Stimulated activated CD4-positive, alpha-beta T cell treated with anti-CD3 and anti-CD28 coated beads, Interleukin-15, amount 100 ng/mL, for 1 hour (primary cell): ENCODE measurements at regions not wholly inside any gene's neighbourhood (a gene's known extent, or its start where the extent isn't known, plus 50 kb on each side); places are given as distances from the start of the nearest gene placed in this dataset.

ENCODE experiments used
- DNase-seq, 2 donors: peaks; one replicate each; pipeline ENCODE4 v3.0.0-alpha.2; 2020; ENCODE audit warnings: low read depth in 1 of 2, low spot score in 1 of 2

- no peak for DNase-seq
Observed at GRCh38 chr3:24595796-24596195, 101.1 kb upstream of the THRB start.

- no peak for DNase-seq
Observed at GRCh38 chr3:24596626-24597025, 102.0 kb upstream of the THRB start.

- DNase-seq, result no peak
Observed at GRCh38 chr3:24598695-24599470, 104.2 kb upstream of the THRB start.

DNA sequence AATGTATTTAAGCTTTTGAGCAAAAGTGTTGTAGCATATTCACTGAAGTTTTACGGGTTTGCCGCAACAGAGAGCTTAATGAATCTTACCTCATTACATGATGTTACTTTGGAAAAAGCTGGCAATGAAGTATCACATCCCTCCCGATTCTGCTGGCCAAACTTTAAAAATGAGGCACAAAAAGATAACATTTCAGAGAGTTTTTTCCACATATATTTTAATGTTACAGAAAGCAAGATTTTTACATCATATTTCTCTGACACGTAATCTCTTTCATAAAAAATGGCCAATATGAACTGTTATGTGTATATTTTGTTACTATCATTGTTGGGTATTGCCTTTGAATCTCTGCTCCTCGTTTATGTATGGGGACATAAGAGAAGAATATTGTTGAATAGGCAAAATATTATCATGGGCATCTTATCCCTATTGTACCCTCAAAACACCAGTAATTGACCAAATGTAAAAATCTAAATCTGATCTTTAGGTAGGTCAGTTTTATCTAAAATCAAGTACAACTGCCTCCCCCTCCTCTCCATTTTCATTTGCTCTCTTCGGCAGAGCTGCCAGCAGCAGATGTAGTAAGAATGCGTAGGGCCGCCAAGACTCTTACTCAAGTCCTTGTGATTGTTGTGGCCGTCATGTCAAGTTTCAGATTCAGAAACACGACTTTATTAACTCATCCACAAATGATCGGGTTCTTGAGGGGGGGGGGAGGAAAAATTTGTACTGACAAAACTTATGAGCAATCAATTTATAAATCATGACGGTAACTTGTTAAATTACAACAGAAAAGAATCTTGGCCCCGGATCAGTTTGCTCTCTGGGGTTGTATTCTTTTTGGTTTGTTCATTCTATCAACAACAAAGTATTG is 106.7 kb upstream of the THRB start:
- DNase-seq, result no peak

DNA sequence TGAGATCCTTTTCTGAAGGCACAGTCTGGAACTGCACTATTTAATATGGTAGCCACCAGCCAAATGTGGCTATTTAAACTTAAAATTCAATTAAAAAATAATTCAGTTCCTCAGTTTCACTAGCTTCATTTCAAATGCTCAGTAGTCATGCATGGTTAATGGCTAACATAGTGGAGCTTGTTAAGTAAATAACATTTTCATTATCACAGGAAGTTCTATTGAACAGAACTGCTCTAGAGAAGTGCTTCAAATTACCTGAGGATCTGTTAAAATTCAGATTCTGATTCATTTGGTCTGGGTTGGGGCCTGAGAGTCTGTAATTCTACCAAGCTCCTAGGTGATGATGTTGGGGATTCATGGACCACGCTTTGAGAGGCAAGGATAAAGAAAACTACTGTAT is 109.6 kb upstream of the THRB start:
- no peak for DNase-seq

DNA sequence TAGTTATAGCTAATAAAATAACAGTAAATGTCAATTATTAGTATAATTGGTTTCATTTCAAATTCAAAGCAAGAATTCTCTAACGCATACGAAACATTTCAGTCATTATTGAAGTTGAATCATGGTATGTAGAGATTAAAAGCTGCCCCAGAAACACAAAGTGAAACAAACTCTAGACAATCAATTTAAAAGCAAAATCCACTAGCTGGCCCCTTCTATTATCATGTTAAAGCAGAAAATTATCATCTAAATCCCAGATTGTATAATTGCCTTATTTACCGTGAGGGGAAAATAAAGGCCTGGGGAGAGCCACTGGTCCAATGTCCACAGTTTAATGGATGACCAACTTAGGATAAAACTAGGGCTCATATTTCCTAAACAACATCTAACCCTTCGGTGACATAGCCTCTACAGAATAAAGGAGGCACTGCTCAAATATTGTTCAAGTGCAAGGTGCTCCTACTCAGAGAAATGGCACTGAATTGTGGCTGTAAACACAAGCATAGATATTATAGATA is 110.9 kb upstream of the THRB start:
- DNase-seq, result no peak

DNA sequence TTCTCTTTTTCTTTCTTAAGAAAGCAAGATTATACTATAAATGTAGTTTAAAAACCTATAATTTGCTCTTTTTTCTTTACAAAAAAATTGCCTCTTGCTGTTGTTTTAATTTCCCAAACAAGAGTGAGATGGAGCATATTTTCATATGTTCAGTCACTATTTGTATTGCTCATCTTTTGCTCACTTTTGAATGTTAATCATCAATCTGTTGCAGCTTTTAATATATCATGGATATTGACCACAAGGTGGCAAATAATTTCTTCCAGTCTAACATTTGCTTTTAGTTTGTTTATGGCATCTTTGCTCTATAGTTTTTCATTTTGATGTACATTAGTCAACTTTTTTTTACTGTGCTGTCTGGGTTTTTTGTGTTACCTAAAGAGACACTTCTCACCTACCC is 112.6 kb upstream of the THRB start:
- DNase-seq, result no peak

GRCh38 chr3:24608701-24609390 is 114.2 kb upstream of the THRB start:
- DNase-seq, result no peak

GRCh38 chr3:24614359-24614758 is 119.7 kb upstream of the THRB start:
- DNase-seq, result no peak

- DNase-seq, result no peak
Observed at GRCh38 chr3:24615177-24615576, 120.5 kb upstream of the THRB start.

DNA sequence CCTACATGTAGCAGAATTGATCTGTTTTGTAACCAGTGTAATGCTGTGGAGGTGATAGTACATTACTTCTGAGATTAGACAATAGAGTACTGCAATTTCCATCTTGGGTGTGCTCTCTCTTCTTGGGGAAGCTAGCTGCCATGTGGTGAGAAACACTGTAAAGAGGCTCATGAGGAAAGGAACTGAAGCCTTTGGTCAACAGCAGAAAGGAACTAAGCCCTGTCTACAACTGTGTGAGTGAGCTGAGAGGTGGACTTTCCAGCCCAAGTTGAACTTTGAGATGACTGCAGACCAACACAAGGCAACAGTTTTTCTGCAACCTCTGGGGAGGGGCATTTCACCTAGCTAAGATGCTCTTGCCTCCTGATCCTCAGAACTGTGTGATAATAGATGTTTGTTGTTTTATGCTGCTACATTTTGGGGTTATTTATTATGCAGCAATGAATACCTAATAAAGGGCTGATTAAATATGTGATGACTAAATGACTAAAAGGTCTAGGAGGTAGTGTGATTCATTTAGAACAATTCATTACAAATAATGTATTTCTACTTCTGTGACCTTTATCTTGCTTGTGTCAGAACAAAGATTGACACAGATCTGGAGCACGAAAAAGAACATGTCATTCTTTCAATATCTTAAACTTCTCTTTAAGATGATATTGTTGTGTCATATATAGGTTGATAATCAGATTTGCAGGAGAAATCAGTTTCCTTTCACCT is 121.6 kb upstream of the THRB start:
- no peak for DNase-seq

DNA sequence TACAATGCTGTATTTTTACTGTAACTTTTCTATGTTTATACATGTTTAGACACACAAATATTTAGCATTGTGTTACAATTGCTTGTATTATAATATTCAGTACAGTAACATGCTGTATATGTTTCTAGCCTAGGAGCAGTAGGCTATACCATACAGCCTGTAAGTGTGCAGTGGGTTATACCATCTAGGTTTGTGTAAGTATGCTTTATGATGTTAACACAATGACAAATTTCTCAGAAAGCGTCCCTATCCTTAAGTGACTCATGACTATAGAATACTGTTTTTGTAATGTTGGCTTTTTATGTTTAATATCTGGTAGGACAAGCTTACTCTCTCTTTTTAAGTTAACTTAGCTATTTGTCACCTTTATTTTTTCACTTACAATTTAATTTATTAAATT is 127.5 kb upstream of the THRB start:
- no peak for DNase-seq

- no peak for DNase-seq
Observed at GRCh38 chr3:24622696-24623225, 128.1 kb upstream of the THRB start.

- no peak for DNase-seq
Observed at GRCh38 chr3:24623657-24624056, 129.0 kb upstream of the THRB start.

GRCh38 chr3:24624938-24625681 is 130.5 kb upstream of the THRB start:
- DNase-seq, result no peak

DNA sequence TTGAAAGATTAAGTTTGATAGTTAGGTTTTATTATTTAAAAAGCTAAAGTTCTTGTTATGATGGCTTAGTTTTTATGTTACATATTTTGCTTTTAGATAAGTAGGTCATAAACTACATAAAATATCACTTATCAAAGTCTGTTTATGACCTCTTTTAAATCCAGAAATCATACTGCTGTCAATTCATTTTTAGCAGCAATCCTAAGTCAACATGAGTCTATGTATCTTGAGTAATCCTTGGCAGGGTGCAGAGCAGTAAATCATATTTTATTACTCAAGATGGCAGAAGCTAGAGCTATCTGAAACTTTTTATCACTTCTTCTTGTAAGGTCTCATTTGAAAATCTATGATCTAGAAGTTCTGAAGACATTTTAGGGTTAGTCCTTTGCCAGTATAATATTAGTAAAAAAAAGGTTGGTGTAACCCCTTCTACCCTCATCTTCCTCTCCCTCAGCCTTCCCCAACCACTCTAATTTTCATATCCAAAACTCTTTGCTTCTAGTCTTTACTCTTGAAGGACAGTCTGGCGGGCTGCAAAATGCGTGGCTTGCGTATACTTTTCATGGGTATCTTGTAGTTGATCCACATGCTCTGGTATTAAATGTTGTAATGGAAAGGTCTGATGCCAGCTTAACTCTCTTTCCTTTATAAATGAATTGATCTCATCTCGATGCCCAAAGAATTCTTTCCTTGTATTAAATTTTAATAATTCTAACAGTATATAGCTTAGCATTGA is 134.0 kb upstream of the THRB start:
- DNase-seq, result no peak

DNA sequence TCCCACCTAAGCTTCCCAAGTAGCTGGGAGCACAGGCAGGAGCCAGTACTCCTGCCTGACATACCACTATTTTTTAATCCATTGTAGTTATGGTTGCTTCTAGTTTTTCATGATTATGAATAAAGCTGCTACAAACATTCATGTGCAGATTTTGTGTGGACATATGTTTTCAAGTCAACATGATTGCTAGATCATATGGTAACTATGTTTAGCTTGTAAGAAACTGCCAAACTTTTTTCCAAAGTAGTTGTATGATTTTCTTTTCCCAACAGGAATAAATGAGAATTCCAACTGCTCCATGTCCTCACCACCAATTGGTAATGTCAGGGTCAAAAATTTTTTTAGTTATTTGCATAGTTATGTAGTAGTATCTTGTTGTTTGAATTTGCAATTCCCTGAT is 136.8 kb upstream of the THRB start:
- no peak for DNase-seq

DNA sequence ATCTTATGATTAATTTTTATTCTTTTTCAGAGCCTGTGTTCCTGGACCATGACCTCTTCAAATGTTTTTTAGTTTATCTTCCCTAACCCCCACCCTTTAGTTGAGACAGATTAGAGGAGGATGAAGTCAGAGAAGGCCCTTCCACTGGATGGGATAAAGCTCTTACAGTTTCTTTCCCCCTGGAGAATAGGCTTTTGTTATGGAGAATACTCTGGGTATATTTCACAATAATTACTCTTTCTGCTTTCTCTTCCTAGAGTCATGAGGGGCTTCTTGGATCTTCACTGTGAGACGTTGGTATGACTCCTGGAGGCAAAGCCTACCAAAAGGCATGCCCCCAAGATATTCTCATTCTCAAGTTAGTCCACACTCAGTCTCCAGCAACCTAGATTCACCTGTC is 144.4 kb upstream of the THRB start:
- DNase-seq, result no peak
